Testis (tissue), 2 donors: ENCODE measurements at regions not wholly inside any gene's neighbourhood (a gene's known extent, or its start where the extent isn't known, plus 50 kb on each side); places are given as distances from the start of the nearest gene placed in this dataset.

Experiments used
- CTCF ChIP-seq, 3 experiments: fragments of 450-650 bp in 2 of 3; fragments of 200-600 bp in 1 of 3; sonication (generic) in 1 of 3; IDR thresholded peaks; one replicate each; pipeline ENCODE4 v1.5.1; 2016 to 2019; ENCODE audit warnings: antibody characterized with exemption in 3 of 3, mild to moderate bottlenecking in 2 of 3, moderate library complexity in 1 of 3
- POLR2A ChIP-seq: fragments of 450-650 bp; IDR thresholded peaks from one replicate; pipeline ENCODE4 v1.6.1; 2017; ENCODE audit warnings: antibody characterized with exemption, mild to moderate bottlenecking, moderate library complexity

GRCh38 chr5:5021436-5021835 lies 118.7 kb upstream of the ADAMTS16 start:
- TF ChIP-seq CTCF (IDR thresholded peaks at IDR 0.05): no peak
- TF ChIP-seq POLR2A: no peak
